Effector memory CD8-positive, alpha-beta T cell (primary cell): ENCODE measurements at regions not wholly inside any gene's neighbourhood (a gene's known extent, or its start where the extent isn't known, plus 50 kb on each side); places are given as distances from the start of the nearest gene placed in this dataset.

ENCODE experiments used
- ATAC-seq: fragments of 150-1000 bp; cut with Tn5 transposase; replicated peaks from 2 replicates; pipeline ENCODE4 v1.10.0; 2021; ENCODE audit warnings: mild to moderate bottlenecking, moderate library complexity
- DNase-seq, 3 experiments: peaks; one replicate each; pipeline ENCODE4 v3.0.0; 2021
- H3K27ac Mint-ChIP-seq, 2 donors: one replicate each; pipeline ENCODE4 v1.8.0; 2022; ENCODE audit warnings: mild to moderate bottlenecking in 2 of 2, mixed read lengths in 2 of 2, moderate library complexity in 2 of 2
- H3K27me3 Mint-ChIP-seq, 2 donors: one replicate each; pipeline ENCODE4 v1.8.0; 2022; ENCODE audit warnings: mixed read lengths in 2 of 2
- H3K36me3 Mint-ChIP-seq: one replicate; pipeline ENCODE4 v1.8.0; 2022; ENCODE audit warnings: mild to moderate bottlenecking, moderate library complexity, mixed read lengths; ENCODE audit not compliant: insufficient read depth
- H3K4me1 Mint-ChIP-seq, 2 donors: one replicate each; pipeline ENCODE4 v1.8.0; 2022; ENCODE audit warnings: low read depth in 2 of 2, mixed read lengths in 2 of 2
- H3K4me3 Mint-ChIP-seq, 2 donors: one replicate each; pipeline ENCODE4 v1.8.0; 2022; ENCODE audit warnings: mild to moderate bottlenecking in 2 of 2, mixed read lengths in 2 of 2, moderate library complexity in 2 of 2
- H3K9me3 Mint-ChIP-seq, 2 donors: one replicate each; pipeline ENCODE4 v1.8.0; 2022; ENCODE audit warnings: mixed read lengths in 2 of 2

GRCh38 chr15:53251996-53252395 lies 461.9 kb upstream of the ONECUT1 start:
- no peaks in the 10 kb centered on the region for H3K4me1 Mint-ChIP-seq
- H3K9me3 Mint-ChIP-seq = peaks cover 0 to 3% of the 10 kb centered on the region in 2 donors
- ATAC-seq (no peak), DNase-seq (no peak)
- no peak overlapping the region for H3K27ac Mint-ChIP-seq
- H3K27me3 Mint-ChIP-seq = no peaks in the 10 kb centered on the region
- no peaks in the 10 kb centered on the region for H3K36me3 Mint-ChIP-seq
- H3K4me3 Mint-ChIP-seq = no peak overlapping the region

- Mint-ChIP-seq H3K27me3 (no peaks in the 10 kb centered on the region), H3K9me3 (peaks cover 0 to 3% of the 10 kb centered on the region in 2 donors), H3K4me1 (no peaks in the 10 kb centered on the region), H3K36me3 (no peaks in the 10 kb centered on the region), H3K4me3 (no peak overlapping the region), H3K27ac (no peak overlapping the region)
- ATAC-seq (no peak), DNase-seq (no peak)
These were observed 461.4 kb upstream of the ONECUT1 start for GRCh38 chr15:53251523-53251922.

- H3K9me3 Mint-ChIP-seq = peaks cover 0 to 8% of the 10 kb centered on the region in 2 donors
- no peaks in the 10 kb centered on the region for H3K4me1 Mint-ChIP-seq
- H3K36me3 Mint-ChIP-seq = no peaks in the 10 kb centered on the region
- DNase-seq (no peak), ATAC-seq (no peak)
- H3K4me3 Mint-ChIP-seq = no peak overlapping the region
- H3K27me3 Mint-ChIP-seq = no peaks in the 10 kb centered on the region
- no peak overlapping the region for H3K27ac Mint-ChIP-seq
These were observed 457.0 kb upstream of the ONECUT1 start for GRCh38 chr15:53247041-53247708.

- H3K27me3 Mint-ChIP-seq = no peaks in the 10 kb centered on the region
- no peak overlapping the region for H3K4me3 Mint-ChIP-seq
- ATAC-seq = no peak
- H3K27ac Mint-ChIP-seq = no peak overlapping the region
- no peaks in the 10 kb centered on the region for H3K4me1 Mint-ChIP-seq
- H3K9me3 Mint-ChIP-seq = peaks cover 0 to 8% of the 10 kb centered on the region in 2 donors
- no peak for DNase-seq
- H3K36me3 Mint-ChIP-seq = no peaks in the 10 kb centered on the region
These were observed 456.3 kb upstream of the ONECUT1 start for GRCh38 chr15:53246404-53246803.

- Mint-ChIP-seq H3K9me3 (peaks cover 1 to 4% of the 10 kb centered on the region in 2 donors), H3K27ac (no peak overlapping the region), H3K36me3 (no peaks in the 10 kb centered on the region), H3K27me3 (no peaks in the 10 kb centered on the region), H3K4me3 (no peak overlapping the region), H3K4me1 (no peaks in the 10 kb centered on the region)
- DNase-seq = no peak
- ATAC-seq = no peak
These were observed 443.7 kb upstream of the ONECUT1 start for GRCh38 chr15:53233801-53234200.

- no peak for DNase-seq
- Mint-ChIP-seq H3K36me3 (no peaks in the 10 kb centered on the region), H3K4me3 (no peak overlapping the region), H3K27me3 (no peaks in the 10 kb centered on the region), H3K27ac (no peak overlapping the region), H3K9me3 (peaks cover 0 to 4% of the 10 kb centered on the region in 2 donors), H3K4me1 (no peaks in the 10 kb centered on the region)
- no peak for ATAC-seq
These were observed 440.3 kb upstream of the ONECUT1 start for GRCh38 chr15:53230473-53230872.

GRCh38 chr15:53226559-53226958 lies 436.4 kb upstream of the ONECUT1 start:
- no peak for DNase-seq
- Mint-ChIP-seq H3K4me3 (no peak overlapping the region), H3K9me3 (peaks cover 7% of the 10 kb centered on the region in 2 donors), H3K36me3 (no peaks in the 10 kb centered on the region), H3K27ac (no peak overlapping the region), H3K4me1 (no peaks in the 10 kb centered on the region), H3K27me3 (no peaks in the 10 kb centered on the region)
- no peak for ATAC-seq

GRCh38 chr15:53225781-53226180 lies 435.6 kb upstream of the ONECUT1 start:
- DNase-seq = no peak
- no peak overlapping the region for H3K27ac Mint-ChIP-seq
- H3K36me3 Mint-ChIP-seq = no peaks in the 10 kb centered on the region
- H3K9me3 Mint-ChIP-seq = peaks cover 7% of the 10 kb centered on the region in 2 donors
- ATAC-seq = no peak
- no peaks in the 10 kb centered on the region for H3K4me1 Mint-ChIP-seq
- H3K27me3 Mint-ChIP-seq = no peaks in the 10 kb centered on the region
- no peak overlapping the region for H3K4me3 Mint-ChIP-seq

- H3K9me3 Mint-ChIP-seq = peaks cover 7% of the 10 kb centered on the region in 2 donors
- no peaks in the 10 kb centered on the region for H3K4me1 Mint-ChIP-seq
- H3K27me3 Mint-ChIP-seq = no peaks in the 10 kb centered on the region
- ATAC-seq (no peak), DNase-seq (no peak)
- H3K36me3 Mint-ChIP-seq = no peaks in the 10 kb centered on the region
- H3K4me3 Mint-ChIP-seq = no peak overlapping the region
- H3K27ac Mint-ChIP-seq = no peak overlapping the region
These were observed 434.2 kb upstream of the ONECUT1 start for GRCh38 chr15:53224371-53224770.

GRCh38 chr15:53223815-53224214 lies 433.7 kb upstream of the ONECUT1 start:
- no peaks in the 10 kb centered on the region for H3K4me1 Mint-ChIP-seq
- DNase-seq (no peak), ATAC-seq (no peak)
- H3K4me3 Mint-ChIP-seq = no peak overlapping the region
- H3K27ac Mint-ChIP-seq = no peak overlapping the region
- H3K36me3 Mint-ChIP-seq = no peaks in the 10 kb centered on the region
- no peaks in the 10 kb centered on the region for H3K27me3 Mint-ChIP-seq
- H3K9me3 Mint-ChIP-seq = peaks cover 7% of the 10 kb centered on the region in 2 donors

- ATAC-seq = no peak
- no peak for DNase-seq
- Mint-ChIP-seq H3K27me3 (no peaks in the 10 kb centered on the region), H3K36me3 (no peaks in the 10 kb centered on the region), H3K9me3 (peaks cover 9 to 11% of the 10 kb centered on the region in 2 donors), H3K4me1 (no peaks in the 10 kb centered on the region), H3K4me3 (no peak overlapping the region), H3K27ac (no peak overlapping the region)
These were observed 428.8 kb upstream of the ONECUT1 start for GRCh38 chr15:53218666-53219580.

- Mint-ChIP-seq H3K4me3 (no peak overlapping the region), H3K9me3 (peaks cover 3 to 7% of the 10 kb centered on the region in 2 donors), H3K4me1 (no peaks in the 10 kb centered on the region), H3K27ac (no peak overlapping the region), H3K36me3 (no peaks in the 10 kb centered on the region), H3K27me3 (no peaks in the 10 kb centered on the region)
- no peak for ATAC-seq
- DNase-seq = no peak
These were observed 425.9 kb upstream of the ONECUT1 start for GRCh38 chr15:53216036-53216435.

- H3K36me3 Mint-ChIP-seq = no peaks in the 10 kb centered on the region
- no peaks in the 10 kb centered on the region for H3K27me3 Mint-ChIP-seq
- no peak for DNase-seq
- ATAC-seq = no peak
- H3K4me1 Mint-ChIP-seq = no peaks in the 10 kb centered on the region
- no peak overlapping the region for H3K27ac Mint-ChIP-seq
- H3K4me3 Mint-ChIP-seq = no peak overlapping the region
- H3K9me3 Mint-ChIP-seq = peaks cover under 1 to 3% of the 10 kb centered on the region in 2 donors
These were observed 423.2 kb upstream of the ONECUT1 start for GRCh38 chr15:53213336-53213735.

GRCh38 chr15:53212785-53213184 lies 422.6 kb upstream of the ONECUT1 start:
- no peaks in the 10 kb centered on the region for H3K4me1 Mint-ChIP-seq
- no peak overlapping the region for H3K4me3 Mint-ChIP-seq
- H3K27ac Mint-ChIP-seq = no peak overlapping the region
- no peaks in the 10 kb centered on the region for H3K27me3 Mint-ChIP-seq
- DNase-seq (no peak), ATAC-seq (no peak)
- H3K9me3 Mint-ChIP-seq = no peaks in the 10 kb centered on the region
- H3K36me3 Mint-ChIP-seq = no peaks in the 10 kb centered on the region
